Renal cortical epithelial cell (primary cell): ENCODE measurements at regions not wholly inside any gene's neighbourhood (a gene's known extent, or its start where the extent isn't known, plus 50 kb on each side); places are given as distances from the start of the nearest gene placed in this dataset.
"Not testable (repeated sequence)": the region's sequence is repeated elsewhere in the genome, so short reads cannot be mapped to it uniquely, and the experiment has no call there.

Experiments used
- DNase-seq: peaks from one replicate; pipeline ENCODE4 v3.0.0-alpha.2; 2011; ENCODE audit warnings: low read depth

- DNase-seq, result no peak
Observed at GRCh38 chr9:90131568-90131967, 511.1 kb downstream of the DIRAS2 start.

GRCh38 chr9:90132866-90133265 lies 509.8 kb downstream of the DIRAS2 start:
- DNase-seq, result no peak

GRCh38 chr9:90137801-90138200 lies 504.8 kb downstream of the DIRAS2 start:
- DNase-seq, result no peak

GRCh38 chr9:90140131-90140818 lies 502.3 kb downstream of the DIRAS2 start:
- DNase-seq, result no peak

GRCh38 chr9:90141723-90142122 lies 500.9 kb downstream of the DIRAS2 start:
- peak; percentile 23 for DNase-seq

- peak; percentile 45 for DNase-seq
Observed at GRCh38 chr9:90142580-90142979, 500.0 kb downstream of the DIRAS2 start.

GRCh38 chr9:90147426-90147825 lies 495.2 kb downstream of the DIRAS2 start:
- no peak for DNase-seq

- DNase-seq, result no peak
Observed at GRCh38 chr9:90156318-90156717, 486.3 kb downstream of the DIRAS2 start.

- DNase-seq, result no peak
Observed at GRCh38 chr9:90162326-90162725, 480.3 kb downstream of the DIRAS2 start.

GRCh38 chr9:90162819-90163218 lies 479.8 kb downstream of the DIRAS2 start:
- no peak for DNase-seq

- DNase-seq, result no peak
Observed at GRCh38 chr9:90165281-90165680, 477.3 kb downstream of the DIRAS2 start.

- not testable (repeated sequence) for DNase-seq
Observed at GRCh38 chr9:90166374-90166773, 476.2 kb downstream of the DIRAS2 start.

- DNase-seq, result no peak
Observed at GRCh38 chr9:90167914-90168313, 474.7 kb downstream of the DIRAS2 start.

GRCh38 chr9:90169490-90169889 lies 473.1 kb downstream of the DIRAS2 start:
- no peak for DNase-seq

GRCh38 chr9:90173935-90174334 lies 468.7 kb downstream of the DIRAS2 start:
- not testable (repeated sequence) for DNase-seq

GRCh38 chr9:90174346-90174745 lies 468.3 kb downstream of the DIRAS2 start:
- not testable (repeated sequence) for DNase-seq

GRCh38 chr9:90175257-90175656 lies 467.4 kb downstream of the DIRAS2 start:
- DNase-seq, result no peak

GRCh38 chr9:90175865-90176264 lies 466.8 kb downstream of the DIRAS2 start:
- no peak for DNase-seq

GRCh38 chr9:90176901-90177300 lies 465.7 kb downstream of the DIRAS2 start:
- no peak for DNase-seq

GRCh38 chr9:90180381-90180780 lies 462.2 kb downstream of the DIRAS2 start:
- DNase-seq, result no peak

GRCh38 chr9:90188656-90189055 lies 454.0 kb downstream of the DIRAS2 start:
- no peak for DNase-seq

- DNase-seq, result no peak
Observed at GRCh38 chr9:90189306-90189705, 453.3 kb downstream of the DIRAS2 start.

GRCh38 chr9:90192465-90192864 lies 450.2 kb downstream of the DIRAS2 start:
- DNase-seq, result not testable (repeated sequence)

- DNase-seq, result no peak
Observed at GRCh38 chr9:90198956-90199355, 443.7 kb downstream of the DIRAS2 start.
